K562 (cell line): ENCODE measurements at regions not wholly inside any gene's neighbourhood (a gene's known extent, or its start where the extent isn't known, plus 50 kb on each side); places are given as distances from the start of the nearest gene placed in this dataset.
"Not testable (repeated sequence)": the region's sequence is repeated elsewhere in the genome, so short reads cannot be mapped to it uniquely, and the experiment has no call there.

Experiments used
- ATAC-seq: fragments of 200-7000 bp; cut with Tn5 transposase; 3 replicates; pipeline ENCODE4 v1.9.1; 2020; ENCODE audit warnings: moderate library complexity
- BruUV-seq: library from RNA; stranded (reverse); fragments of 400-500 nt; replicated peaks from 2 replicates; lab custom pipeline; 2021; lab: Mats Ljungman, UMichigan
- CTCF ChIA-PET: fragments of 300-600 bp; formaldehyde crosslinking; extraction: SDS; loops from one replicate; lab custom pipeline; 2021; ENCODE audit warnings: low intra/inter-chr PET ratio; lab: Yijun Ruan, JAX
- POLR2A ChIA-PET: fragments of 300-600, 350-650 bp; sonication (Branson Sonifier 250); formaldehyde crosslinking; extraction: SDS; loops from one replicate; lab custom pipeline; 2021; ENCODE audit warnings: antibody characterized with exemption, inconsistent platforms; lab: Yijun Ruan, JAX
- DNase-seq, 4 experiments: peaks; one replicate each; pipeline versions ENCODE4 v3.0.0 to v3.0.0-alpha.2; 2011 to 2018; ENCODE audit warnings: low spot score in 3 of 4, mixed read lengths in 3 of 4; ENCODE audit errors: extremely low read depth in 1 of 4
- FAIRE-seq: peaks from 2 replicates; lab custom pipeline; 2011; peaks lifted over from hg19 to GRCh38; lab: Jason Lieb, UNC
- H2AFZ ChIP-seq: 2 replicates; pipeline ENCODE4 v1.6.0; 2011; ENCODE audit warnings: low read depth, low read length, control low read depth, inconsistent platforms
- H3K27ac ChIP-seq: fragments of 200-600 bp; 3 replicates; pipeline ENCODE4 v1.8.0; 2011; ENCODE audit warnings: low read depth, mild to moderate bottlenecking, control low read depth, inconsistent platforms, low read length, moderate library complexity, mixed read lengths; ENCODE audit errors: extremely low read depth
- H3K27me3 ChIP-seq, 2 experiments: fragments of 300-600 bp in 1 of 2; 2 replicates in 1 of 2; 3 replicates in 1 of 2; pipeline versions ENCODE4 v1.6.0 to v1.8.0; 2011; ENCODE audit warnings: inconsistent platforms in 2 of 2, low read length in 2 of 2, mild to moderate bottlenecking in 1 of 2, mixed read lengths in 1 of 2, moderate library complexity in 1 of 2; ENCODE audit not compliant: control insufficient read depth in 2 of 2, insufficient read depth in 2 of 2
- H3K36me3 ChIP-seq: fragments of 300-600 bp; 3 replicates; pipeline ENCODE4 v1.8.0; 2011; ENCODE audit warnings: mild to moderate bottlenecking, low read length, inconsistent platforms; ENCODE audit not compliant: control insufficient read depth, insufficient read depth
- H3K4me1 ChIP-seq, 2 experiments: fragments of 200-600 bp in 1 of 2; replicated peaks in 1 of 2; 2 replicates in 1 of 2; 3 replicates in 1 of 2; pipeline versions ENCODE4 v1.5.1 to v1.8.0; 2011; ENCODE audit warnings: inconsistent platforms in 2 of 2, low read length in 2 of 2, mild to moderate bottlenecking in 1 of 2, mixed read lengths in 1 of 2, moderate library complexity in 1 of 2; ENCODE audit not compliant: control insufficient read depth in 2 of 2, insufficient read depth in 2 of 2
- H3K4me2 ChIP-seq: 2 replicates; pipeline ENCODE4 v1.6.1; 2011; ENCODE audit warnings: low read length, control low read depth, inconsistent platforms, mixed read lengths; ENCODE audit not compliant: insufficient read depth
- H3K4me3 ChIP-seq: fragments of 200-600 bp; sonication (generic), shearing (Covaris generic); 2 replicates; pipeline ENCODE4 v1.5.1; 2016; ENCODE audit warnings: control low read depth, inconsistent platforms
- H3K79me2 ChIP-seq: fragments of 200-600 bp; 3 replicates; pipeline ENCODE4 v1.8.0; 2011; ENCODE audit warnings: low read length, inconsistent platforms; ENCODE audit not compliant: control insufficient read depth, insufficient read depth
- H3K9ac ChIP-seq, 2 experiments: 2 replicates each; pipeline versions ENCODE4 v1.6.0 to v1.6.1; 2011; ENCODE audit warnings: low read depth in 2 of 2, low read length in 2 of 2, control low read depth in 1 of 2, inconsistent platforms in 1 of 2, mild to moderate bottlenecking in 1 of 2, mixed read lengths in 1 of 2; ENCODE audit not compliant: insufficient read depth in 1 of 2
- H3K9me1 ChIP-seq: one replicate; pipeline ENCODE4 v1.6.0; 2011; ENCODE audit warnings: inconsistent platforms, mild to moderate bottlenecking, low read length, moderate library complexity; ENCODE audit not compliant: control insufficient read depth, insufficient read depth
- H3K9me3 ChIP-seq: replicated peaks from 2 replicates; pipeline ENCODE4 v1.5.1; 2011; ENCODE audit warnings: low read depth, low read length, inconsistent platforms; ENCODE audit not compliant: control insufficient read depth, insufficient read depth
- H4K20me1 ChIP-seq: replicated peaks from 2 replicates; pipeline ENCODE4 v1.6.1; 2011; ENCODE audit warnings: low read length, inconsistent platforms, mixed read lengths; ENCODE audit not compliant: control insufficient read depth, insufficient read depth
- ILK ChIP-seq: fragments of 450-650 bp; IDR thresholded peaks from 2 replicates; pipeline ENCODE4 v1.6.1; 2016; ENCODE audit warnings: missing genetic modification characterization, low read depth, mild to moderate bottlenecking, missing compliant biosample characterization, moderate library complexity, borderline replicate concordance
- MAZ ChIP-seq, 2 experiments: fragments of 450-650 bp in 1 of 2; sonication (generic) in 1 of 2; formaldehyde crosslinking; IDR thresholded peaks in 1 of 2; conservative IDR thresholded peaks in 1 of 2; 2 replicates each; pipeline versions ENCODE4 v1.4.0 to v1.5.0; 2020; ENCODE audit warnings: mild to moderate bottlenecking in 1 of 2, missing genetic modification reagents in 1 of 2
- MYNN ChIP-seq, 2 experiments: sonication (generic); formaldehyde crosslinking in 1 of 2; IDR thresholded peaks; 2 replicates each; pipeline versions ENCODE4 v1.5.0 to v1.6.1; 2016 to 2020; ENCODE audit warnings: antibody characterized with exemption in 1 of 2, missing genetic modification reagents in 1 of 2
- NFRKB ChIP-seq: fragments of 450-650 bp; IDR thresholded peaks from 2 replicates; pipeline ENCODE4 v1.6.1; 2016; ENCODE audit warnings: low read depth
- POLR3G ChIP-seq: IDR thresholded peaks from 2 replicates; pipeline ENCODE4 v1.6.1; 2011; ENCODE audit not compliant: insufficient read length, insufficient replicate concordance; ENCODE audit errors: extremely low read depth
- TAF7 ChIP-seq: fragments of 450-650 bp; IDR thresholded peaks from 2 replicates; pipeline ENCODE4 v1.6.1; 2016; ENCODE audit warnings: missing genetic modification characterization, missing compliant biosample characterization
- WGBS: fragments of 100-300 bp; shearing (Covaris generic); methylation state at CpG from one replicate; pipeline ENCODE4 v1.1.6; 2016; ENCODE audit warnings: low coverage, mixed read lengths; ENCODE audit not compliant: insufficient coverage; ENCODE audit errors: missing lambda C conversion rate; 5-methylcytosine and 5-hydroxymethylcytosine counted together
- in situ Hi-C: fragments of 300-500 bp; cut with MboI; formaldehyde crosslinking; loops from 4 replicates; pipeline ENCODE4 v1.15.0; 2018; ENCODE audit warnings: inconsistent platforms, mixed read lengths
- intact Hi-C: fragments of 100-400 bp; cut with micrococcal nuclease; formaldehyde crosslinking; loops from 2 replicates; pipeline ENCODE4 v1.14.2; 2022
- TF ChIP-seq, protein P1 (sequence below): fragments of 450-650 bp; IDR thresholded peaks from 2 replicates; pipeline ENCODE4 v1.6.1; 2017; ENCODE audit warnings: mild to moderate bottlenecking, moderate library complexity

DNA sequence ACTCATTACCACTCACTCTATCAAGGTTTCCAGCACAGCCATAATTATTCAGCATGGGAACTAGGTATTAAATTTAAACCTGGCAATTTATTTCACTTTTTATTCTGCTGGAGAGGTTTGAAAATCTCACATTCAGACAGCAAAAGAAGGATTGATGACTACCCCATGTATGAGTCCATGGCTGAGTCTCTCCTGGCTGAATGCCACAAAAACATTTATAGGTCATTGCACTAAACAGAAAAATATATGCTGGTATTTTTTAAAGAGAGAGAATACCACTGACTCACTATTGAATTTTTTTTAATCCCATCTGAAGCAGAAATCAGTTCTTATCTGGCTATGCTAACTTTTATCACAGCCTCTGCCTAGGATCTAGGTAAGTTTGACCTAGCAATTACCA is 336.3 kb downstream of the PPP1R3A start (continued):
- TF ChIP-seq MAZ (CRISPR knock-in tag; conservative IDR thresholded peaks at IDR 0.05 in 1 of 2, IDR thresholded peaks at IDR 0.05 in 1 of 2) (no peak), MYNN (IDR thresholded peaks at IDR 0.05) (no peak), MYNN (CRISPR knock-in tag; IDR thresholded peaks at IDR 0.05) (no peak), TAF7 (tag) (no peak), POLR3G (no peak), NFRKB (no peak), ILK (tag) (no peak)
- TF ChIP-seq, protein P1, sequence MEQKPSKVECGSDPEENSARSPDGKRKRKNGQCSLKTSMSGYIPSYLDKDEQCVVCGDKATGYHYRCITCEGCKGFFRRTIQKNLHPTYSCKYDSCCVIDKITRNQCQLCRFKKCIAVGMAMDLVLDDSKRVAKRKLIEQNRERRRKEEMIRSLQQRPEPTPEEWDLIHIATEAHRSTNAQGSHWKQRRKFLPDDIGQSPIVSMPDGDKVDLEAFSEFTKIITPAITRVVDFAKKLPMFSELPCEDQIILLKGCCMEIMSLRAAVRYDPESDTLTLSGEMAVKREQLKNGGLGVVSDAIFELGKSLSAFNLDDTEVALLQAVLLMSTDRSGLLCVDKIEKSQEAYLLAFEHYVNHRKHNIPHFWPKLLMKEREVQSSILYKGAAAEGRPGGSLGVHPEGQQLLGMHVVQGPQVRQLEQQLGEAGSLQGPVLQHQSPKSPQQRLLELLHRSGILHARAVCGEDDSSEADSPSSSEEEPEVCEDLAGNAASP: no peak

DNA sequence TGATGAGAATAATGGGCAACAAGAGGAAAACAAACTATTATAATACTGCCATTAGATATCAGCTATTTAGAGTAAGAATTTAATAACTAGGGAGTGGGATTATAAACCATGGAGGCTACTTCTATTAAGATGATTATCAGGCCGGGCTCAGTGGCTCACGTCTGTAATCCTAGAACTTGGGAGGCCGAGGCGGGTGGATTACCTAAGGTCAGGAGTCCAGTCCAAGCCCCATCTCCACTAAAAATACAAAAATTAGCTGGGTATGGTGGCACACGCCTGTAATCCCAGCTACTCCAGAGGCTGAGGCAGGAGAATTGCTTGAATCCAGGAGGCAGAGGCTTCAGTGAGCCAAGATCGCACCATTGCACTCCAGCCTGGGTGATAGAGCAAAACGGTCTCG is 355.6 kb downstream of the PPP1R3A start:
- H3K79me2 ChIP-seq, BruUV-seq, FAIRE-seq, DNase-seq, ATAC-seq, in situ Hi-C loops, POLR2A ChIA-PET, H4K20me1 ChIP-seq, H3K9me3 ChIP-seq, H3K36me3 ChIP-seq, intact Hi-C loops, H3K4me1 ChIP-seq, H3K9ac ChIP-seq, CTCF ChIA-PET, H2AFZ ChIP-seq, H3K4me3 ChIP-seq, H3K27ac ChIP-seq, H3K4me2 ChIP-seq, H3K27me3 ChIP-seq, H3K9me1 ChIP-seq: not testable (repeated sequence)
- WGBS: 12% methylated on average over 8 of the region's 8 CpGs
